ENCODE measurements at regions not wholly inside any gene's neighbourhood (a gene's known extent, or its start where the extent isn't known, plus 50 kb on each side); places are given as distances from the start of the nearest gene placed in this dataset.
"Not testable (repeated sequence)": the region's sequence is repeated elsewhere in the genome, so short reads cannot be mapped to it uniquely, and the experiment has no call there.

DNA sequence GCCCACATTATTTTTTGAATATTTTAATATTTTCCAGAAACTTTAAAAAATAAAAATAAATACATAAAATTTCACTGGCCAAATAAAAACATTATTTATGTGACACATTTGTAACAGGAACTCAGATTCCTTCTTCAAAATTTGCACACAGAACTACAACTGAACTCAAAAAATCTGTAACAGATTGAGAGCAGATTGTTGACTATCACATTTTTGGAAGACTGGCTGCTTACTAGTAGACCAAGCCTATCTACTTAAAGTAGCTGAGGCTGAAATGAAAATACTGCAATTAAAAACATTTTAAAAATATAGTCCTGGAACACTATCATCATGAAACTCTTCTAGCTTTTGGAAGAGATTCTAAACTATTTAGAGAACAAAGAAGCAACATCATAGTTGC, 203.9 kb downstream of the SH3BGRL start:
- no peaks in the 10 kb centered on the region for H3K27me3 Mint-ChIP-seq
- Histone ChIP-seq H3K27ac (ENCODE audit: low read depth, low read length) (no peak overlapping the region), H3K36me3 (ENCODE audit: insufficient read depth, low read length) (no peaks in the 10 kb centered on the region), H3K27me3 (ENCODE audit: insufficient read depth, low read length) (no peaks in the 10 kb centered on the region), H3K9me3 (ENCODE audit: control insufficient read depth in 1 of 2, low read length in 2 of 2) (no peaks in the 10 kb centered on the region), H3K4me1 (ENCODE audit: insufficient read depth, low read length) (no peaks in the 10 kb centered on the region), H3K4me3 (ENCODE audit: low read length in 2 of 2) (no peak overlapping the region)
- H3K4me3 Mint-ChIP-seq, result no peak overlapping the region
- no peaks in the 10 kb centered on the region for H3K4me1 Mint-ChIP-seq
- H3K27ac Mint-ChIP-seq, result no peak overlapping the region
- DNase-seq, result no peak
- ChIA-PET POLR2A (ENCODE audit: partially characterized antibody) (no interaction called here), CTCF (ENCODE audit: partially characterized antibody) (no interaction called here)
- no peaks in the 10 kb centered on the region for H3K36me3 Mint-ChIP-seq
- peaks cover 0 to 2% (median 0%) of the 10 kb centered on the region in 8 donors for H3K9me3 Mint-ChIP-seq
- intact Hi-C loops (cut with micrococcal nuclease), result no loop called here

DNA sequence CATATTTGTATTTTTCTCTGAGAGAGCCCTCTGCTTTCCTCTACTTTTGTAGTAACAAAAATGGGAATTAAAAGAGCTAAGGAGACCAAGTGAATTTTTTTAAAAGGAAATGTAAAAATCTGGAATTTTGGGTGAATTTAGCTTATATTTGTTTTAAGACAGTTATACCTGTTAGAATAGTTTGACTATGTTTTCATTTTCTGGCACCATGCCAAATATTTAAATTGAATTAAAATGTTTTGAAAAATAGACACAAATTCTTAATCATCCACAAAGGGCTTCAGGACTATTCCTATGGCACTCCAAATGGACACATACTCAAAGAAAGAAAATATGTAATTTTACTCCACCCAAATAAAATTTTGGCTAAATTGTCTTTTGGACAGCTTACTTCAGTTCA, 209.6 kb downstream of the SH3BGRL start:
- Mint-ChIP-seq H3K9me3 (no peaks in the 10 kb centered on the region), H3K27ac (no peak overlapping the region), H3K27me3 (peaks cover 0 to 2% of the 10 kb centered on the region in 2 donors), H3K36me3 (no peaks in the 10 kb centered on the region), H3K4me1 (no peaks in the 10 kb centered on the region), H3K4me3 (no peak overlapping the region)
- intact Hi-C loops (cut with micrococcal nuclease), result no loop called here
- H3K4me3 ChIP-seq (ENCODE audit: low read length in 2 of 2), result no peak overlapping the region
- H3K27me3 ChIP-seq (ENCODE audit: insufficient read depth, low read length), result no peaks in the 10 kb centered on the region
- no peaks in the 10 kb centered on the region for H3K4me1 ChIP-seq (ENCODE audit: insufficient read depth, low read length)
- no peak for DNase-seq
- ChIA-PET CTCF (ENCODE audit: partially characterized antibody) (no interaction called here), POLR2A (ENCODE audit: partially characterized antibody) (no interaction called here)
- H3K9me3 ChIP-seq (ENCODE audit: control insufficient read depth in 1 of 2, low read length in 2 of 2), result no peaks in the 10 kb centered on the region
- no peak overlapping the region for H3K27ac ChIP-seq (ENCODE audit: low read depth, low read length)
- no peaks in the 10 kb centered on the region for H3K36me3 ChIP-seq (ENCODE audit: insufficient read depth, low read length)

DNA sequence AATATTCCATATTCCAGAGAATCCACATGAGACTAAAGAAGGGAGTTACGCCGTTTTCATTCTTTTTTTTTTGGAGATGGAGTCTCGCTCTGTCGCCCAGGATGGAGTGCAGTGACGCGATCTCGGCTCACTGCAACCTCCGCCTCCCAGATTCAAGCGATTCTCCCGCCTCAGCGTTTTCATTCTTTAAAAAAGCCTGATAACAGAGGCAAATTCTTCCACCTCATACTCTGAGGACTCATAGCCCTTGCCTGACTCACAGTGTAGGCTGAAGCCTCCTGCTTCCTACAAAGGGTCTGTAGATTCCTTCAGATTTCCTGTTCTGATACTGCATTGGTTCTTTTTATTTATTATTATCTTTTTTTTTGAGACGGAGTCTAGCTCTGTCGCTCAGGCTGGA, 210.5 kb downstream of the SH3BGRL start:
- H3K4me1 ChIP-seq (ENCODE audit: insufficient read depth, low read length), result no peaks in the 10 kb centered on the region
- no peak overlapping the region for H3K27ac ChIP-seq (ENCODE audit: low read depth, low read length)
- ChIA-PET POLR2A (ENCODE audit: partially characterized antibody) (no interaction called here), CTCF (ENCODE audit: partially characterized antibody) (interaction anchor here (0.7 kb wide), 1 partner anchor 1751 kb away, joined by 3 read pairs; no protein-coding TSS in a partner anchor)
- H3K36me3 ChIP-seq (ENCODE audit: insufficient read depth, low read length), result no peaks in the 10 kb centered on the region
- Mint-ChIP-seq H3K4me3 (no peak overlapping the region), H3K36me3 (no peaks in the 10 kb centered on the region), H3K4me1 (no peaks in the 10 kb centered on the region), H3K27ac (no peak overlapping the region), H3K9me3 (no peaks in the 10 kb centered on the region), H3K27me3 (peaks cover 0 to 2% of the 10 kb centered on the region in 2 donors)
- H3K4me3 ChIP-seq (ENCODE audit: low read length in 2 of 2), result no peak overlapping the region
- H3K9me3 ChIP-seq (ENCODE audit: control insufficient read depth in 1 of 2, low read length in 2 of 2), result no peaks in the 10 kb centered on the region
- no peaks in the 10 kb centered on the region for H3K27me3 ChIP-seq (ENCODE audit: insufficient read depth, low read length)
- no peak for DNase-seq
- intact Hi-C loops (cut with micrococcal nuclease), result no loop called here

DNA sequence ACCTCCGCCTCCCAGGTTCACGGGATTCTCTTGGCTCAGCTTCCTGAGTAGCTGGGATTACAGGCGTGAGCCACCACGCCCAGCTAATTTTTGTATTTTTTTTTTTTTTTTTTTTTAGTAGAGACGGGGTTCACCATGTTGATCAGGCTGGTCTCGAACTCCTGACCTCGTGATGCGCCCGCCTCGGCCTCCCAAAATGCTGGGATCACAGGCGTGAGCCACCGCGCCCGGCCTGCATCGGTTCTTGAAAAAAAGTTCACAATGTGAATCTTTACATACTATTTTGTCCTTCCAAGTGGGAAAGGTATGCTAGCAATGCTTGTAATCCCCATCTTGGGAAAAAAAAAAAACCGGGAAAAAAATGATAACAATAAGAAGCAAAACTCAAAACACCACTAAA, 211.0 kb downstream of the SH3BGRL start:
- H3K9me3 ChIP-seq (ENCODE audit: control insufficient read depth in 1 of 2, low read length in 2 of 2); H3K4me3 Mint-ChIP-seq; H3K27ac ChIP-seq (ENCODE audit: low read depth, low read length); POLR2A ChIA-PET (ENCODE audit: partially characterized antibody); H3K36me3 Mint-ChIP-seq; DNase-seq; H3K27me3 ChIP-seq (ENCODE audit: insufficient read depth, low read length); H3K27ac Mint-ChIP-seq; H3K27me3 Mint-ChIP-seq; H3K4me1 Mint-ChIP-seq; H3K36me3 ChIP-seq (ENCODE audit: insufficient read depth, low read length); H3K4me1 ChIP-seq (ENCODE audit: insufficient read depth, low read length); H3K4me3 ChIP-seq (ENCODE audit: low read length in 2 of 2); intact Hi-C loops (cut with micrococcal nuclease); H3K9me3 Mint-ChIP-seq: not testable (repeated sequence)
- CTCF ChIA-PET (ENCODE audit: partially characterized antibody), result interaction anchor here (0.7 kb wide), 1 partner anchor 1751 kb away, joined by 3 read pairs; no protein-coding TSS in a partner anchor

DNA sequence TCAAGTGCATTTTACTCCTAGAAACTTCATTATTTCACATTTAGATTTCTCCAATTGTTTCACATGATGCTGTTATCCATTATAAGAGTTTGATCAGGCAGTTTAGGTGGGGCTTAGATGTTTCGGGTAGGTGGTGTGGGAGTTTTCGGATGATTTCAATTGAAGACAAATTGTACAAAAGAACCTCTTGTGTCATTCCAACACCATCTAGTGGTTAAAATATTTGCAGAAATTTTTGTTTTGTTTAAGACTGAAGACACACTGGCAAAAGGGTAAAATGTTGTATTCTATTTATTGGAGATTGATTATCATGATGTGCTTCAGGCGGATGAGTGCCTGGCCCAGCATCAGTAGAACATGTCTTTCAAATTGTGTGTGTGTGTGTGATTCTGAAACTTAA, 212.7 kb downstream of the SH3BGRL start:
- no peaks in the 10 kb centered on the region for H3K27me3 ChIP-seq (ENCODE audit: insufficient read depth, low read length)
- H3K4me3 ChIP-seq (ENCODE audit: low read length in 2 of 2), result no peak overlapping the region
- no peaks in the 10 kb centered on the region for H3K9me3 Mint-ChIP-seq
- H3K36me3 Mint-ChIP-seq, result no peaks in the 10 kb centered on the region
- H3K36me3 ChIP-seq (ENCODE audit: insufficient read depth, low read length), result no peaks in the 10 kb centered on the region
- intact Hi-C loops (cut with micrococcal nuclease), result no loop called here
- no peak overlapping the region for H3K27ac ChIP-seq (ENCODE audit: low read depth, low read length)
- no peak overlapping the region for H3K4me3 Mint-ChIP-seq
- peaks cover 0 to 2% of the 10 kb centered on the region in 2 donors for H3K27me3 Mint-ChIP-seq
- H3K9me3 ChIP-seq (ENCODE audit: control insufficient read depth in 1 of 2, low read length in 2 of 2), result no peaks in the 10 kb centered on the region
- ChIA-PET CTCF (ENCODE audit: partially characterized antibody) (no interaction called here), POLR2A (ENCODE audit: partially characterized antibody) (no interaction called here)
- H3K27ac Mint-ChIP-seq, result no peak overlapping the region
- no peak for DNase-seq
- no peaks in the 10 kb centered on the region for H3K4me1 Mint-ChIP-seq
- H3K4me1 ChIP-seq (ENCODE audit: insufficient read depth, low read length), result no peaks in the 10 kb centered on the region

Data from CD4-positive, alpha-beta memory T cell (primary cell).